HG02938 (cell line): ENCODE measurements at regions not wholly inside any gene's neighbourhood (a gene's known extent, or its start where the extent isn't known, plus 50 kb on each side); places are given as distances from the start of the nearest gene placed in this dataset.

Source experiments
- ATAC-seq: cut with Tn5 transposase; IDR thresholded peaks from one replicate; pipeline ENCODE4 v1.9.1; 2021; ENCODE audit warnings: mild to moderate bottlenecking, moderate library complexity; ENCODE audit not compliant: unreplicated experiment

- no peak for ATAC-seq
Measured at GRCh38 chr7:9186730-9187129, 753.3 kb downstream of the NXPH1 start.

GRCh38 chr7:9189703-9190102 is 756.3 kb downstream of the NXPH1 start:
- ATAC-seq = no peak

GRCh38 chr7:9192969-9193368 is 759.6 kb downstream of the NXPH1 start:
- ATAC-seq = no peak

GRCh38 chr7:9200626-9201025 is 767.2 kb downstream of the NXPH1 start:
- ATAC-seq = no peak

- ATAC-seq = no peak
Measured at GRCh38 chr7:9201928-9202327, 768.5 kb downstream of the NXPH1 start.

- no peak for ATAC-seq
Measured at GRCh38 chr7:9204571-9204970, 771.2 kb downstream of the NXPH1 start.

GRCh38 chr7:9210114-9210513 is 776.7 kb downstream of the NXPH1 start:
- ATAC-seq = no peak

- ATAC-seq = no peak
Measured at GRCh38 chr7:9217204-9217603, 783.8 kb downstream of the NXPH1 start.

GRCh38 chr7:9226500-9226899 is 793.1 kb downstream of the NXPH1 start:
- ATAC-seq = no peak

- ATAC-seq = no peak
Measured at GRCh38 chr7:9231630-9232121, 798.3 kb downstream of the NXPH1 start.

- ATAC-seq = no peak
Measured at GRCh38 chr7:9240001-9240400, 806.6 kb downstream of the NXPH1 start.

GRCh38 chr7:9241826-9242225 is 808.4 kb downstream of the NXPH1 start:
- no peak for ATAC-seq

- ATAC-seq = no peak
Measured at GRCh38 chr7:9242636-9243035, 809.2 kb downstream of the NXPH1 start.

- no peak for ATAC-seq
Measured at GRCh38 chr7:9250876-9251275, 817.5 kb downstream of the NXPH1 start.

GRCh38 chr7:9264395-9264794 is 831.0 kb downstream of the NXPH1 start:
- no peak for ATAC-seq

GRCh38 chr7:9280088-9280487 is 846.7 kb downstream of the NXPH1 start:
- no peak for ATAC-seq

- ATAC-seq = no peak
Measured at GRCh38 chr7:9283246-9283645, 849.8 kb downstream of the NXPH1 start.

GRCh38 chr7:9302436-9302835 is 869.0 kb downstream of the NXPH1 start:
- ATAC-seq = no peak

GRCh38 chr7:9307131-9307530 is 873.7 kb downstream of the NXPH1 start:
- no peak for ATAC-seq

GRCh38 chr7:9324513-9324912 is 891.1 kb downstream of the NXPH1 start:
- no peak for ATAC-seq

- ATAC-seq = no peak
Measured at GRCh38 chr7:9328296-9328695, 894.9 kb downstream of the NXPH1 start.

GRCh38 chr7:9349625-9350024 is 916.2 kb downstream of the NXPH1 start:
- no peak for ATAC-seq

GRCh38 chr7:9391221-9391620 is 957.8 kb downstream of the NXPH1 start:
- ATAC-seq = no peak

GRCh38 chr7:9391984-9392383 is 958.6 kb downstream of the NXPH1 start:
- ATAC-seq = no peak
